K562 (cell line): ENCODE measurements at regions not wholly inside any gene's neighbourhood (a gene's known extent, or its start where the extent isn't known, plus 50 kb on each side); places are given as distances from the start of the nearest gene placed in this dataset.
"Not testable (repeated sequence)": the region's sequence is repeated elsewhere in the genome, so short reads cannot be mapped to it uniquely, and the experiment has no call there.

Source experiments
- ATAC-seq: fragments of 200-7000 bp; cut with Tn5 transposase; 3 replicates; pipeline ENCODE4 v1.9.1; 2020; ENCODE audit warnings: moderate library complexity
- BruUV-seq: library from RNA; stranded (reverse); fragments of 400-500 nt; replicated peaks from 2 replicates; lab custom pipeline; 2021; lab: Mats Ljungman, UMichigan
- CTCF ChIA-PET: fragments of 300-600 bp; formaldehyde crosslinking; extraction: SDS; loops from one replicate; lab custom pipeline; 2021; ENCODE audit warnings: low intra/inter-chr PET ratio; lab: Yijun Ruan, JAX
- POLR2A ChIA-PET: fragments of 300-600, 350-650 bp; sonication (Branson Sonifier 250); formaldehyde crosslinking; extraction: SDS; loops from one replicate; lab custom pipeline; 2021; ENCODE audit warnings: antibody characterized with exemption, inconsistent platforms; lab: Yijun Ruan, JAX
- DNase-seq, 4 experiments: peaks; one replicate each; pipeline versions ENCODE4 v3.0.0 to v3.0.0-alpha.2; 2011 to 2018; ENCODE audit warnings: low spot score in 3 of 4, mixed read lengths in 3 of 4; ENCODE audit errors: extremely low read depth in 1 of 4
- FAIRE-seq: peaks from 2 replicates; lab custom pipeline; 2011; peaks lifted over from hg19 to GRCh38; lab: Jason Lieb, UNC
- H2AFZ ChIP-seq: 2 replicates; pipeline ENCODE4 v1.6.0; 2011; ENCODE audit warnings: low read depth, low read length, control low read depth, inconsistent platforms
- H3K27ac ChIP-seq: fragments of 200-600 bp; 3 replicates; pipeline ENCODE4 v1.8.0; 2011; ENCODE audit warnings: low read depth, mild to moderate bottlenecking, control low read depth, inconsistent platforms, low read length, moderate library complexity, mixed read lengths; ENCODE audit errors: extremely low read depth
- H3K27me3 ChIP-seq, 2 experiments: fragments of 300-600 bp in 1 of 2; 2 replicates in 1 of 2; 3 replicates in 1 of 2; pipeline versions ENCODE4 v1.6.0 to v1.8.0; 2011; ENCODE audit warnings: inconsistent platforms in 2 of 2, low read length in 2 of 2, mild to moderate bottlenecking in 1 of 2, mixed read lengths in 1 of 2, moderate library complexity in 1 of 2; ENCODE audit not compliant: control insufficient read depth in 2 of 2, insufficient read depth in 2 of 2
- H3K36me3 ChIP-seq: fragments of 300-600 bp; 3 replicates; pipeline ENCODE4 v1.8.0; 2011; ENCODE audit warnings: mild to moderate bottlenecking, low read length, inconsistent platforms; ENCODE audit not compliant: control insufficient read depth, insufficient read depth
- H3K4me1 ChIP-seq, 2 experiments: fragments of 200-600 bp in 1 of 2; replicated peaks in 1 of 2; 2 replicates in 1 of 2; 3 replicates in 1 of 2; pipeline versions ENCODE4 v1.5.1 to v1.8.0; 2011; ENCODE audit warnings: inconsistent platforms in 2 of 2, low read length in 2 of 2, mild to moderate bottlenecking in 1 of 2, mixed read lengths in 1 of 2, moderate library complexity in 1 of 2; ENCODE audit not compliant: control insufficient read depth in 2 of 2, insufficient read depth in 2 of 2
- H3K4me2 ChIP-seq: 2 replicates; pipeline ENCODE4 v1.6.1; 2011; ENCODE audit warnings: low read length, control low read depth, inconsistent platforms, mixed read lengths; ENCODE audit not compliant: insufficient read depth
- H3K4me3 ChIP-seq: fragments of 200-600 bp; sonication (generic), shearing (Covaris generic); 2 replicates; pipeline ENCODE4 v1.5.1; 2016; ENCODE audit warnings: control low read depth, inconsistent platforms
- H3K79me2 ChIP-seq: fragments of 200-600 bp; 3 replicates; pipeline ENCODE4 v1.8.0; 2011; ENCODE audit warnings: low read length, inconsistent platforms; ENCODE audit not compliant: control insufficient read depth, insufficient read depth
- H3K9ac ChIP-seq, 2 experiments: 2 replicates each; pipeline versions ENCODE4 v1.6.0 to v1.6.1; 2011; ENCODE audit warnings: low read depth in 2 of 2, low read length in 2 of 2, control low read depth in 1 of 2, inconsistent platforms in 1 of 2, mild to moderate bottlenecking in 1 of 2, mixed read lengths in 1 of 2; ENCODE audit not compliant: insufficient read depth in 1 of 2
- H3K9me1 ChIP-seq: one replicate; pipeline ENCODE4 v1.6.0; 2011; ENCODE audit warnings: inconsistent platforms, mild to moderate bottlenecking, low read length, moderate library complexity; ENCODE audit not compliant: control insufficient read depth, insufficient read depth
- H3K9me3 ChIP-seq: replicated peaks from 2 replicates; pipeline ENCODE4 v1.5.1; 2011; ENCODE audit warnings: low read depth, low read length, inconsistent platforms; ENCODE audit not compliant: control insufficient read depth, insufficient read depth
- H4K20me1 ChIP-seq: replicated peaks from 2 replicates; pipeline ENCODE4 v1.6.1; 2011; ENCODE audit warnings: low read length, inconsistent platforms, mixed read lengths; ENCODE audit not compliant: control insufficient read depth, insufficient read depth
- CHCHD3 ChIP-seq: fragments of 250-450 bp; sonication (Bioruptor Pico); IDR thresholded peaks from 2 replicates; pipeline ENCODE4 v2.1.2; 2022; ENCODE audit warnings: mild to moderate bottlenecking
- CSDE1 ChIP-seq, 2 experiments: fragments of 450-650 bp; IDR thresholded peaks; 2 replicates each; pipeline ENCODE4 v1.6.1; 2016; ENCODE audit warnings: mild to moderate bottlenecking in 1 of 2
- FOSL1 ChIP-seq: fragments of 200-800 bp; sonication (Bioruptor generic); conservative IDR thresholded peaks from 2 replicates; pipeline ENCODE4 v1.6.1; 2016; ENCODE audit warnings: missing genetic modification characterization, missing compliant biosample characterization
- FOXJ2 ChIP-seq: fragments of 200-800 bp; sonication (Bioruptor generic); IDR thresholded peaks from 2 replicates; pipeline ENCODE4 v1.6.1; 2016; ENCODE audit warnings: missing genetic modification characterization, missing compliant biosample characterization
- HOXB6 ChIP-seq: fragments of 250-450 bp; sonication (Bioruptor Pico); IDR thresholded peaks from 2 replicates; pipeline ENCODE4 v1.5.1; 2022; ENCODE audit warnings: mild to moderate bottlenecking, borderline replicate concordance
- MXI1 ChIP-seq: IDR thresholded peaks from 2 replicates; pipeline ENCODE4 v1.6.1; 2011; ENCODE audit warnings: low read depth, mild to moderate bottlenecking, improper control_type of control experiment, low read length
- PHF20 ChIP-seq: fragments of 450-650 bp; IDR thresholded peaks from 2 replicates; pipeline ENCODE4 v1.6.1; 2018; ENCODE audit not compliant: partially characterized antibody
- RNF2 ChIP-seq: sonication (generic); IDR thresholded peaks from 2 replicates; pipeline ENCODE4 v1.6.1; 2016
- RUNX1 ChIP-seq: sonication (generic); IDR thresholded peaks from 2 replicates; pipeline ENCODE4 v1.6.1; 2016; ENCODE audit warnings: antibody characterized with exemption, low read depth
- WGBS: fragments of 100-300 bp; shearing (Covaris generic); methylation state at CpG from one replicate; pipeline ENCODE4 v1.1.6; 2016; ENCODE audit warnings: low coverage, mixed read lengths; ENCODE audit not compliant: insufficient coverage; ENCODE audit errors: missing lambda C conversion rate; 5-methylcytosine and 5-hydroxymethylcytosine counted together
- in situ Hi-C: fragments of 300-500 bp; cut with MboI; formaldehyde crosslinking; loops from 4 replicates; pipeline ENCODE4 v1.15.0; 2018; ENCODE audit warnings: inconsistent platforms, mixed read lengths
- intact Hi-C: fragments of 100-400 bp; cut with micrococcal nuclease; formaldehyde crosslinking; loops from 2 replicates; pipeline ENCODE4 v1.14.2; 2022
- TF ChIP-seq, protein P1 (sequence below): fragments of 450-650 bp; conservative IDR thresholded peaks from 2 replicates; pipeline ENCODE4 v1.6.1; 2016; ENCODE audit warnings: missing genetic modification characterization, low read depth, mild to moderate bottlenecking, missing compliant biosample characterization, moderate library complexity
- TF ChIP-seq, protein P2 (sequence below), 2 experiments: fragments of 450-650 bp; IDR thresholded peaks; 2 replicates each; pipeline ENCODE4 v1.6.1; 2016
- TF ChIP-seq, protein P3 (sequence below): sonication (generic); formaldehyde crosslinking; IDR thresholded peaks from 2 replicates; pipeline ENCODE4 v1.8.0; 2023; ENCODE audit warnings: mild to moderate bottlenecking, missing genetic modification reagents
- TF ChIP-seq, protein P4 (sequence below): fragments of 450-650 bp; IDR thresholded peaks from one replicate; pipeline ENCODE4 v1.6.1; 2018; ENCODE audit warnings: mild to moderate bottlenecking, moderate library complexity; ENCODE audit not compliant: partially characterized antibody

DNA sequence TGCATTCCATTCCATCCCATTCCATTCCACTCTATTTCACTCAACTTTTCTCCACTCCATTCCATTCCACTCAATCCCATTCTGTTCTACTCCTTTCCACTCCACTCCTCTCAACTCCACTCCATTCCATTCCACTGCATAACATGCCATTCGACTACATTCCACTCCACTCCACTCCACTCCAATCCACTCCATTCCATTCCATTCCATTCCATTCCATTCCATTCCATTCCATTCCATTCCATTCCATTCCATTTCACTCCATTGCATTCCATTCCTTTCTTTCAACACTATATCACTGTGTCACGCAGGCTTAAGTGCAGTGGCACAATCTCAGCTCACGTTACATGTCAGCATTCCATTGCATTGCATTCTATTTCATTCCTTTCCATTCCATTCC lies 1430.4 kb downstream of the TSPY10 start:
- H3K4me1 ChIP-seq, H3K4me2 ChIP-seq, H3K9me3 ChIP-seq, FAIRE-seq, H3K9ac ChIP-seq, H3K79me2 ChIP-seq, BruUV-seq, H3K4me3 ChIP-seq, in situ Hi-C loops, H3K27me3 ChIP-seq, H2AFZ ChIP-seq, H3K9me1 ChIP-seq, DNase-seq, H3K36me3 ChIP-seq, POLR2A ChIA-PET, CTCF ChIA-PET, ATAC-seq, H4K20me1 ChIP-seq, H3K27ac ChIP-seq, intact Hi-C loops: not testable (repeated sequence)
- 0% methylated on average over 1 of the region's 3 CpGs for WGBS

DNA sequence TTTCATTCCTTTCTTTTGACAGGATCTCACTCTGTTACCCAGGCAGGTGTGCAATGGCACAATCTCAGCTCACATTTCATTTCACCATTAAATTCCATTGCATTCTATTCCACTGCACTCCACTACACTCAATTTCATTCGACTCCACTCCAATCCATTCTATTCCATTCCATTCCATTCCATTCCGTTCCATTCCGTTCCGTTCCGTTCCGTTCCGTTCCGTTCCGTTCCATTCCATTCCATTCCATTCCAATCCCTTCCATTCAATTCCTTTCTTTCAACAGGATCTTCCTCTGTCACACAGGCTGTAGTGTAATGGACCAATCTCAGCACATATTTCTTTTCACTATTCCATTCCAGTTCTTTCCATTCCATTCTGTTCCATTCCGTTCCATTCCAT lies 1445.7 kb downstream of the TSPY10 start:
- POLR2A ChIA-PET = no interaction called here
- BruUV-seq = no TSS peak
- intact Hi-C loops (no loop called here), in situ Hi-C loops (no loop called here)
- no peaks in the 10 kb centered on the region for H3K36me3 ChIP-seq
- H3K9ac ChIP-seq = no peak overlapping the region
- no peaks in the 10 kb centered on the region for H3K79me2 ChIP-seq
- 0% methylated on average over 3 of the region's 10 CpGs for WGBS
- H4K20me1 ChIP-seq = no peaks in the 10 kb centered on the region
- CTCF ChIA-PET = no interaction called here
- FAIRE-seq = no peak
- no peaks in the 10 kb centered on the region for H3K4me1 ChIP-seq
- H3K9me3 ChIP-seq = no peaks in the 10 kb centered on the region
- no peaks in the 10 kb centered on the region for H3K27me3 ChIP-seq
- H3K9me1 ChIP-seq = no peaks in the 10 kb centered on the region
- no peak overlapping the region for H2AFZ ChIP-seq
- H3K27ac ChIP-seq = no peak overlapping the region
- ATAC-seq = no peak
- no peak overlapping the region for H3K4me2 ChIP-seq
- no peak for DNase-seq
- no peak overlapping the region for H3K4me3 ChIP-seq
- TF ChIP-seq HOXB6 (CRISPR knock-in tag) (no peak), PHF20 (no peak), MXI1 (no peak), CHCHD3 (CRISPR knock-in tag) (no peak), RNF2 (no peak), RUNX1 (no peak), FOXJ2 (tag) (no peak), FOSL1 (tag) (no peak), CSDE1 (IDR thresholded peaks at IDR 0.05) (no peak)
- TF ChIP-seq, protein P1, sequence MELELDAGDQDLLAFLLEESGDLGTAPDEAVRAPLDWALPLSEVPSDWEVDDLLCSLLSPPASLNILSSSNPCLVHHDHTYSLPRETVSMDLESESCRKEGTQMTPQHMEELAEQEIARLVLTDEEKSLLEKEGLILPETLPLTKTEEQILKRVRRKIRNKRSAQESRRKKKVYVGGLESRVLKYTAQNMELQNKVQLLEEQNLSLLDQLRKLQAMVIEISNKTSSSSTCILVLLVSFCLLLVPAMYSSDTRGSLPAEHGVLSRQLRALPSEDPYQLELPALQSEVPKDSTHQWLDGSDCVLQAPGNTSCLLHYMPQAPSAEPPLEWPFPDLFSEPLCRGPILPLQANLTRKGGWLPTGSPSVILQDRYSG (tag) = no peak
- TF ChIP-seq, protein P2, sequence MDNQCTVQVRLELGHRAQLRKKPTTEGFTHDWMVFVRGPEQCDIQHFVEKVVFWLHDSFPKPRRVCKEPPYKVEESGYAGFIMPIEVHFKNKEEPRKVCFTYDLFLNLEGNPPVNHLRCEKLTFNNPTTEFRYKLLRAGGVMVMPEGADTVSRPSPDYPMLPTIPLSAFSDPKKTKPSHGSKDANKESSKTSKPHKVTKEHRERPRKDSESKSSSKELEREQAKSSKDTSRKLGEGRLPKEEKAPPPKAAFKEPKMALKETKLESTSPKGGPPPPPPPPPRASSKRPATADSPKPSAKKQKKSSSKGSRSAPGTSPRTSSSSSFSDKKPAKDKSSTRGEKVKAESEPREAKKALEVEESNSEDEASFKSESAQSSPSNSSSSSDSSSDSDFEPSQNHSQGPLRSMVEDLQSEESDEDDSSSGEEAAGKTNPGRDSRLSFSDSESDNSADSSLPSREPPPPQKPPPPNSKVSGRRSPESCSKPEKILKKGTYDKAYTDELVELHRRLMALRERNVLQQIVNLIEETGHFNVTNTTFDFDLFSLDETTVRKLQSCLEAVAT (IDR thresholded peaks at IDR 0.05) = no peak
- TF ChIP-seq, protein P3, sequence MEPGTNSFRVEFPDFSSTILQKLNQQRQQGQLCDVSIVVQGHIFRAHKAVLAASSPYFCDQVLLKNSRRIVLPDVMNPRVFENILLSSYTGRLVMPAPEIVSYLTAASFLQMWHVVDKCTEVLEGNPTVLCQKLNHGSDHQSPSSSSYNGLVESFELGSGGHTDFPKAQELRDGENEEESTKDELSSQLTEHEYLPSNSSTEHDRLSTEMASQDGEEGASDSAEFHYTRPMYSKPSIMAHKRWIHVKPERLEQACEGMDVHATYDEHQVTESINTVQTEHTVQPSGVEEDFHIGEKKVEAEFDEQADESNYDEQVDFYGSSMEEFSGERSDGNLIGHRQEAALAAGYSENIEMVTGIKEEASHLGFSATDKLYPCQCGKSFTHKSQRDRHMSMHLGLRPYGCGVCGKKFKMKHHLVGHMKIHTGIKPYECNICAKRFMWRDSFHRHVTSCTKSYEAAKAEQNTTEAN (CRISPR knock-in tag) = no peak
- TF ChIP-seq, protein P4, sequence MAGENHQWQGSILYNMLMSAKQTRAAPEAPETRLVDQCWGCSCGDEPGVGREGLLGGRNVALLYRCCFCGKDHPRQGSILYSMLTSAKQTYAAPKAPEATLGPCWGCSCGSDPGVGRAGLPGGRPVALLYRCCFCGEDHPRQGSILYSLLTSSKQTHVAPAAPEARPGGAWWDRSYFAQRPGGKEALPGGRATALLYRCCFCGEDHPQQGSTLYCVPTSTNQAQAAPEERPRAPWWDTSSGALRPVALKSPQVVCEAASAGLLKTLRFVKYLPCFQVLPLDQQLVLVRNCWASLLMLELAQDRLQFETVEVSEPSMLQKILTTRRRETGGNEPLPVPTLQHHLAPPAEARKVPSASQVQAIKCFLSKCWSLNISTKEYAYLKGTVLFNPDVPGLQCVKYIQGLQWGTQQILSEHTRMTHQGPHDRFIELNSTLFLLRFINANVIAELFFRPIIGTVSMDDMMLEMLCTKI = no peak
